PC-9 (cell line): ENCODE measurements at regions not wholly inside any gene's neighbourhood (a gene's known extent, or its start where the extent isn't known, plus 50 kb on each side); places are given as distances from the start of the nearest gene placed in this dataset.

Experiments used
- BruUV-seq: library from RNA; stranded (reverse); fragments of 400-500 nt; replicated peaks from 2 replicates; lab custom pipeline; 2021; lab: Mats Ljungman, UMichigan
- CTCF ChIA-PET: fragments of 300-600 bp; sonication (Branson Sonifier 250); formaldehyde crosslinking; loops from one replicate; lab custom pipeline; 2022; ENCODE audit warnings: antibody characterized with exemption; lab: Charles Lee
- POLR2A ChIA-PET: fragments of 300-600 bp; sonication (Branson Sonifier 250); formaldehyde crosslinking; loops from one replicate; lab custom pipeline; 2022; ENCODE audit warnings: antibody characterized with exemption; ENCODE audit not compliant: unreplicated experiment; lab: Charles Lee
- DNase-seq, 2 experiments: peaks; one replicate each; pipeline versions ENCODE4 v3.0.0 to v3.0.0-alpha.2; 2015 to 2022; ENCODE audit warnings: mixed read lengths in 1 of 2
- H2AFZ ChIP-seq: fragments of 200-600 bp; sonication (generic); 2 replicates; pipeline ENCODE4 v1.8.1; 2017; ENCODE audit warnings: antibody characterized with exemption
- H3F3A ChIP-seq: fragments of 200-600 bp; sonication (generic); 2 replicates; pipeline ENCODE4 v1.8.1; 2017; ENCODE audit warnings: antibody characterized with exemption, mild to moderate bottlenecking, low read depth; ENCODE audit not compliant: insufficient read depth
- H3K27ac ChIP-seq: fragments of 200-600 bp; sonication (generic); 2 replicates; pipeline ENCODE4 v1.6.1; 2016; ENCODE audit warnings: mixed run types
- H3K27me3 ChIP-seq: fragments of 200-600 bp; sonication (generic); 2 replicates; pipeline ENCODE4 v1.6.1; 2016; ENCODE audit warnings: low read depth, mixed run types; ENCODE audit not compliant: insufficient read depth
- H3K36me3 ChIP-seq: fragments of 200-600 bp; sonication (generic); 2 replicates; pipeline ENCODE4 v1.6.1; 2016; ENCODE audit warnings: low read depth, mixed run types
- H3K4me1 ChIP-seq: fragments of 200-600 bp; sonication (generic); replicated peaks from 2 replicates; pipeline ENCODE4 v1.6.1; 2016; ENCODE audit warnings: mixed run types; ENCODE audit not compliant: insufficient read depth
- H3K4me2 ChIP-seq: fragments of 200-600 bp; sonication (generic); 2 replicates; pipeline ENCODE4 v1.6.1; 2017; ENCODE audit warnings: mixed run types
- H3K4me3 ChIP-seq: fragments of 200-600 bp; sonication (generic); 2 replicates; pipeline ENCODE4 v1.6.1; 2016; ENCODE audit warnings: mixed run types
- H3K79me2 ChIP-seq: fragments of 200-600 bp; sonication (generic); 2 replicates; pipeline ENCODE4 v1.6.1; 2017; ENCODE audit warnings: low read depth, mixed run types
- H3K9me2 ChIP-seq: fragments of 200-600 bp; sonication (generic); 2 replicates; pipeline ENCODE4 v1.8.1; 2017; ENCODE audit warnings: mild to moderate bottlenecking; ENCODE audit not compliant: insufficient read depth
- H3K9me3 ChIP-seq: fragments of 200-600 bp; sonication (generic); 2 replicates; pipeline ENCODE4 v1.8.1; 2016; ENCODE audit warnings: low read depth; ENCODE audit not compliant: insufficient read depth
- H4K20me1 ChIP-seq: fragments of 200-600 bp; sonication (generic); 2 replicates; pipeline ENCODE4 v1.8.1; 2017; ENCODE audit not compliant: insufficient read depth
- EZH2 ChIP-seq: fragments of 200-600 bp; sonication (generic); IDR thresholded peaks from 2 replicates; pipeline ENCODE4 v1.8.0; 2017; ENCODE audit warnings: antibody characterized with exemption, low read depth
- intact Hi-C: fragments of 100-400 bp; cut with micrococcal nuclease; formaldehyde crosslinking; loops from one replicate; pipeline ENCODE4 v1.10.0; 2022; ENCODE audit not compliant: unreplicated experiment
- TF ChIP-seq, protein P1 (sequence below): fragments of 200-600 bp; sonication (generic); conservative IDR thresholded peaks from 2 replicates; pipeline ENCODE4 v1.6.1; 2017; ENCODE audit warnings: mixed run types, antibody characterized with exemption, mild to moderate bottlenecking, moderate library complexity

DNA sequence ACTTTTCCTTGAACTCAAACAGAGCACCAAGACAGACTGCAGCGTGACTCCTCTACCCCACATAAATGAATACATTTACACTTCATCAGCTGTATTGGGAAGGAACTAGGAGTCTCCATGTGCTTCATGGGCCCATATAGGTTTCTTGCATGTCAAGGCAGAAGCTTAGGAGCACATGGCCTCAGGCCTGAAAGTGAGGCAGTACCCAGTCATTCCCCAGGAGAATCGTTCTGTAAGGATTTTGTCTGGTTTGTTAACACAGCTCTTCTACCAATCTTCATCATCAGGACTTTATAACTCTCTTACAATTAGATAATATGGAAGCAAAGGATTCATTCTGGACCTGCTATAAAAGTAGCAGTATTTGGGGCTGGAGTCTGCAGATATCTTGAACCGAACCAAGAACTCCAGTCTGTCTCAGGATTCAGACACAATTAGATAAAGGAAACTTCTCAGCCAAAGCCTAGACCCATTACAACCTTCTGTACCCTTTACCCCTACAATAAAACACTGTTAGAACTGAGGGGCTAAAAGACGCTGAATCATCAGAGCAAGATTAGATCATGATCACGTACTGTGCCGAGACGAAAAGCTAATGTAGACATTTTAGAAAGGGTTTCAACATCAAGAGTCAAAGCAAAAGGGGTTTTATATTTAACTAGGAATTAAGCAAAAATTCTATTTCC lies 385.5 kb upstream of the SLC30A5 start:
- H3K27ac ChIP-seq: no peak overlapping the region
- no peak overlapping the region for H3K4me2 ChIP-seq
- intact Hi-C loops: no loop called here
- H3F3A ChIP-seq: no peaks in the 10 kb centered on the region
- ChIA-PET CTCF (no interaction called here), POLR2A (no interaction called here)
- no peak for DNase-seq
- H3K4me3 ChIP-seq: no peak overlapping the region
- no peaks in the 10 kb centered on the region for H3K27me3 ChIP-seq
- no TSS peak for BruUV-seq
- no peak for TF ChIP-seq EZH2
- TF ChIP-seq, protein P1, sequence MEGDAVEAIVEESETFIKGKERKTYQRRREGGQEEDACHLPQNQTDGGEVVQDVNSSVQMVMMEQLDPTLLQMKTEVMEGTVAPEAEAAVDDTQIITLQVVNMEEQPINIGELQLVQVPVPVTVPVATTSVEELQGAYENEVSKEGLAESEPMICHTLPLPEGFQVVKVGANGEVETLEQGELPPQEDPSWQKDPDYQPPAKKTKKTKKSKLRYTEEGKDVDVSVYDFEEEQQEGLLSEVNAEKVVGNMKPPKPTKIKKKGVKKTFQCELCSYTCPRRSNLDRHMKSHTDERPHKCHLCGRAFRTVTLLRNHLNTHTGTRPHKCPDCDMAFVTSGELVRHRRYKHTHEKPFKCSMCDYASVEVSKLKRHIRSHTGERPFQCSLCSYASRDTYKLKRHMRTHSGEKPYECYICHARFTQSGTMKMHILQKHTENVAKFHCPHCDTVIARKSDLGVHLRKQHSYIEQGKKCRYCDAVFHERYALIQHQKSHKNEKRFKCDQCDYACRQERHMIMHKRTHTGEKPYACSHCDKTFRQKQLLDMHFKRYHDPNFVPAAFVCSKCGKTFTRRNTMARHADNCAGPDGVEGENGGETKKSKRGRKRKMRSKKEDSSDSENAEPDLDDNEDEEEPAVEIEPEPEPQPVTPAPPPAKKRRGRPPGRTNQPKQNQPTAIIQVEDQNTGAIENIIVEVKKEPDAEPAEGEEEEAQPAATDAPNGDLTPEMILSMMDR: no peak
- H2AFZ ChIP-seq: no peak overlapping the region
- no peaks in the 10 kb centered on the region for H4K20me1 ChIP-seq
- no peaks in the 10 kb centered on the region for H3K79me2 ChIP-seq
- H3K9me2 ChIP-seq: no peaks in the 10 kb centered on the region
- no peaks in the 10 kb centered on the region for H3K9me3 ChIP-seq
- no peaks in the 10 kb centered on the region for H3K36me3 ChIP-seq
- H3K4me1 ChIP-seq: no peaks in the 10 kb centered on the region

DNA sequence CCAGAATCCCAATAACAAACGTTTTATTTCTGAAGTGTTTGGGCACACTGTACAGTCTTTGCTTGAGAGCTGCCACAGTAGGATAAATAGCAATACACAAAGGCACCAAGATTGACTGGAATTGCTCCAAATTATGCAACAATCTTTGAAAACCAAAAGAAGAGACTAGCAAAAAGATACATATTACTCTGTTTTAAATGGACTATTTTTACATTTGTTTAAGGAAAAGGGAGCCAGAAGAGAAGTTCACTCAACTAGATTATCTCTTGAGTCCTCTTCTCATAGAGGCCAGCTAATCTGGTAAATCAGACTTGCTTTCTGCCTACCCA lies 385.0 kb upstream of the SLC30A5 start:
- Histone ChIP-seq H3K79me2 (no peaks in the 10 kb centered on the region), H3K27me3 (no peaks in the 10 kb centered on the region), H3K4me1 (no peaks in the 10 kb centered on the region), H3K36me3 (no peaks in the 10 kb centered on the region), H2AFZ (no peak overlapping the region), H3K4me2 (no peak overlapping the region), H4K20me1 (no peaks in the 10 kb centered on the region), H3K27ac (no peak overlapping the region), H3K9me3 (no peaks in the 10 kb centered on the region), H3K9me2 (no peaks in the 10 kb centered on the region), H3K4me3 (no peak overlapping the region), H3F3A (no peaks in the 10 kb centered on the region)
- DNase-seq: no peak
- no TSS peak for BruUV-seq
- TF ChIP-seq, protein P1: no peak
- no peak for TF ChIP-seq EZH2
- intact Hi-C loops: no loop called here
- ChIA-PET POLR2A (no interaction called here), CTCF (no interaction called here)

DNA sequence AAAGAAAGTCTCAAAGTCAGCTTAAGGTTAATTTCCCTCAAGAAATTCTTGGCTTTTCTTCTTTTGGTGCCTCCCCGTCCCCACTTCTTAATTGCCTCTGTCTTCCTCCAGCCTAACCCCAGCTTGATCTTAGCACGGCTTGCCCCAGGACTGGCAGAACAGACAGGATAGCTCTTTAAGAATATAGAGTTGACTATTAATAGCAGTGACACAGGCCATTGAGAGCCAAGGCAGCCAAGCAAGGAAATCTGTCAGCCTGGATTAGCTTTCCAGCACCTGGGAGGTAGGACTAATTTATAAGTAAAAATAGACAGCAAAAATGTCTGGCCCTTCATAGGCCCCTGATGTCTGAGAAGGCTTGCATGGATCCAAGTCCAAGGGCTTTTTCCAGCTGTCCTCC lies 384.6 kb upstream of the SLC30A5 start:
- Histone ChIP-seq H3K27ac (no peak overlapping the region), H3K4me3 (no peak overlapping the region), H3K9me2 (no peaks in the 10 kb centered on the region), H3K79me2 (no peaks in the 10 kb centered on the region), H3K4me2 (no peak overlapping the region), H3K36me3 (no peaks in the 10 kb centered on the region), H3K27me3 (no peaks in the 10 kb centered on the region), H3K9me3 (no peaks in the 10 kb centered on the region), H4K20me1 (no peaks in the 10 kb centered on the region), H2AFZ (no peak overlapping the region), H3K4me1 (no peaks in the 10 kb centered on the region), H3F3A (no peaks in the 10 kb centered on the region)
- ChIA-PET CTCF (no interaction called here), POLR2A (no interaction called here)
- intact Hi-C loops: no loop called here
- no peak for TF ChIP-seq EZH2
- TF ChIP-seq, protein P1: no peak
- BruUV-seq: no TSS peak
- no peak for DNase-seq
